K562 (cell line): ENCODE measurements at regions not wholly inside any gene's neighbourhood (a gene's known extent, or its start where the extent isn't known, plus 50 kb on each side); places are given as distances from the start of the nearest gene placed in this dataset.

Experiments used
- ATAC-seq: fragments of 200-7000 bp; cut with Tn5 transposase; 3 replicates; pipeline ENCODE4 v1.9.1; 2020; ENCODE audit warnings: moderate library complexity
- BruUV-seq: library from RNA; stranded (reverse); fragments of 400-500 nt; replicated peaks from 2 replicates; lab custom pipeline; 2021; lab: Mats Ljungman, UMichigan
- CTCF ChIA-PET: fragments of 300-600 bp; formaldehyde crosslinking; extraction: SDS; loops from one replicate; lab custom pipeline; 2021; ENCODE audit warnings: low intra/inter-chr PET ratio; lab: Yijun Ruan, JAX
- POLR2A ChIA-PET: fragments of 300-600, 350-650 bp; sonication (Branson Sonifier 250); formaldehyde crosslinking; extraction: SDS; loops from one replicate; lab custom pipeline; 2021; ENCODE audit warnings: antibody characterized with exemption, inconsistent platforms; lab: Yijun Ruan, JAX
- DNase-seq, 4 experiments: peaks; one replicate each; pipeline versions ENCODE4 v3.0.0 to v3.0.0-alpha.2; 2011 to 2018; ENCODE audit warnings: low spot score in 3 of 4, mixed read lengths in 3 of 4; ENCODE audit errors: extremely low read depth in 1 of 4
- FAIRE-seq: peaks from 2 replicates; lab custom pipeline; 2011; peaks lifted over from hg19 to GRCh38; lab: Jason Lieb, UNC
- H2AFZ ChIP-seq: 2 replicates; pipeline ENCODE4 v1.6.0; 2011; ENCODE audit warnings: low read depth, low read length, control low read depth, inconsistent platforms
- H3K27ac ChIP-seq: fragments of 200-600 bp; 3 replicates; pipeline ENCODE4 v1.8.0; 2011; ENCODE audit warnings: low read depth, mild to moderate bottlenecking, control low read depth, inconsistent platforms, low read length, moderate library complexity, mixed read lengths; ENCODE audit errors: extremely low read depth
- H3K27me3 ChIP-seq, 2 experiments: fragments of 300-600 bp in 1 of 2; 2 replicates in 1 of 2; 3 replicates in 1 of 2; pipeline versions ENCODE4 v1.6.0 to v1.8.0; 2011; ENCODE audit warnings: inconsistent platforms in 2 of 2, low read length in 2 of 2, mild to moderate bottlenecking in 1 of 2, mixed read lengths in 1 of 2, moderate library complexity in 1 of 2; ENCODE audit not compliant: control insufficient read depth in 2 of 2, insufficient read depth in 2 of 2
- H3K36me3 ChIP-seq: fragments of 300-600 bp; 3 replicates; pipeline ENCODE4 v1.8.0; 2011; ENCODE audit warnings: mild to moderate bottlenecking, low read length, inconsistent platforms; ENCODE audit not compliant: control insufficient read depth, insufficient read depth
- H3K4me1 ChIP-seq, 2 experiments: fragments of 200-600 bp in 1 of 2; replicated peaks in 1 of 2; 2 replicates in 1 of 2; 3 replicates in 1 of 2; pipeline versions ENCODE4 v1.5.1 to v1.8.0; 2011; ENCODE audit warnings: inconsistent platforms in 2 of 2, low read length in 2 of 2, mild to moderate bottlenecking in 1 of 2, mixed read lengths in 1 of 2, moderate library complexity in 1 of 2; ENCODE audit not compliant: control insufficient read depth in 2 of 2, insufficient read depth in 2 of 2
- H3K4me2 ChIP-seq: 2 replicates; pipeline ENCODE4 v1.6.1; 2011; ENCODE audit warnings: low read length, control low read depth, inconsistent platforms, mixed read lengths; ENCODE audit not compliant: insufficient read depth
- H3K4me3 ChIP-seq: fragments of 200-600 bp; sonication (generic), shearing (Covaris generic); 2 replicates; pipeline ENCODE4 v1.5.1; 2016; ENCODE audit warnings: control low read depth, inconsistent platforms
- H3K79me2 ChIP-seq: fragments of 200-600 bp; 3 replicates; pipeline ENCODE4 v1.8.0; 2011; ENCODE audit warnings: low read length, inconsistent platforms; ENCODE audit not compliant: control insufficient read depth, insufficient read depth
- H3K9ac ChIP-seq, 2 experiments: 2 replicates each; pipeline versions ENCODE4 v1.6.0 to v1.6.1; 2011; ENCODE audit warnings: low read depth in 2 of 2, low read length in 2 of 2, control low read depth in 1 of 2, inconsistent platforms in 1 of 2, mild to moderate bottlenecking in 1 of 2, mixed read lengths in 1 of 2; ENCODE audit not compliant: insufficient read depth in 1 of 2
- H3K9me1 ChIP-seq: one replicate; pipeline ENCODE4 v1.6.0; 2011; ENCODE audit warnings: inconsistent platforms, mild to moderate bottlenecking, low read length, moderate library complexity; ENCODE audit not compliant: control insufficient read depth, insufficient read depth
- H3K9me3 ChIP-seq: replicated peaks from 2 replicates; pipeline ENCODE4 v1.5.1; 2011; ENCODE audit warnings: low read depth, low read length, inconsistent platforms; ENCODE audit not compliant: control insufficient read depth, insufficient read depth
- H4K20me1 ChIP-seq: replicated peaks from 2 replicates; pipeline ENCODE4 v1.6.1; 2011; ENCODE audit warnings: low read length, inconsistent platforms, mixed read lengths; ENCODE audit not compliant: control insufficient read depth, insufficient read depth
- GABPA ChIP-seq: fragments of 200-800 bp; sonication (Bioruptor generic); conservative IDR thresholded peaks from 2 replicates; pipeline ENCODE4 v1.6.1; 2016; ENCODE audit warnings: low read depth, missing genetic modification characterization, missing compliant biosample characterization
- GTF2F1 ChIP-seq: IDR thresholded peaks from 2 replicates; pipeline ENCODE4 v1.6.1; 2011; ENCODE audit warnings: low read depth, low read length, improper control_type of control experiment
- HIVEP1 ChIP-seq: fragments of 250-450 bp; sonication (Bioruptor Pico); IDR thresholded peaks from 2 replicates; pipeline ENCODE4 v1.4.0; 2020; ENCODE audit warnings: mild to moderate bottlenecking
- MTA2 ChIP-seq: fragments of 450-650 bp; IDR thresholded peaks from 2 replicates; pipeline ENCODE4 v1.6.1; 2016; ENCODE audit warnings: low read depth
- PCBP1 ChIP-seq: fragments of 200-400 bp; formaldehyde crosslinking; IDR thresholded peaks from 2 replicates; pipeline ENCODE4 v1.6.1; 2018; ENCODE audit warnings: mild to moderate bottlenecking, low read depth, low read length; ENCODE audit not compliant: poor library complexity, severe bottlenecking
- SAP30 ChIP-seq: fragments of 200-600 bp; sonication (generic); IDR thresholded peaks from 2 replicates; pipeline ENCODE4 v1.6.1; 2012; ENCODE audit warnings: borderline replicate concordance, low read depth, mild to moderate bottlenecking, moderate library complexity, low read length, control low read depth, inconsistent platforms; ENCODE audit not compliant: insufficient read depth, poor library complexity, severe bottlenecking
- STAG1 ChIP-seq: sonication (generic); formaldehyde crosslinking; IDR thresholded peaks from 2 replicates; pipeline ENCODE4 v1.5.0; 2020; ENCODE audit warnings: missing genetic modification reagents, borderline replicate concordance
- TRIM24 ChIP-seq, 2 experiments: fragments of 450-650 bp; IDR thresholded peaks; 2 replicates each; pipeline ENCODE4 v1.6.1; 2016
- YBX1 ChIP-seq: fragments of 450-650 bp; IDR thresholded peaks from 2 replicates; pipeline ENCODE4 v1.7.1; 2016; ENCODE audit warnings: mild to moderate bottlenecking
- ZEB2 ChIP-seq: fragments of 450-650 bp; IDR thresholded peaks from 2 replicates; pipeline ENCODE4 v1.6.1; 2016
- ZFX ChIP-seq: sonication (generic); formaldehyde crosslinking; IDR thresholded peaks from 2 replicates; pipeline ENCODE4 v1.8.0; 2022; ENCODE audit warnings: mild to moderate bottlenecking, missing genetic modification reagents, moderate library complexity
- ZNF274 ChIP-seq: IDR thresholded peaks from 2 replicates; pipeline ENCODE4 v1.6.1; 2011; ENCODE audit warnings: low read depth, mild to moderate bottlenecking, low read length, moderate library complexity, borderline replicate concordance
- ZNF584 ChIP-seq: fragments of 200-800 bp; sonication (Bioruptor generic); IDR thresholded peaks from 2 replicates; pipeline ENCODE4 v1.6.1; 2016; ENCODE audit warnings: low read depth, mild to moderate bottlenecking, missing genetic modification characterization, missing compliant biosample characterization
- ZNF766 ChIP-seq: fragments of 200-800 bp; sonication (Bioruptor generic); conservative IDR thresholded peaks from 2 replicates; pipeline ENCODE4 v1.6.1; 2016; ENCODE audit warnings: missing genetic modification characterization, missing compliant biosample characterization
- ZNF785 ChIP-seq: fragments of 250-450 bp; sonication (Bioruptor Pico); IDR thresholded peaks from 2 replicates; pipeline ENCODE4 v1.4.0; 2020; ENCODE audit warnings: mild to moderate bottlenecking
- WGBS: fragments of 100-300 bp; shearing (Covaris generic); methylation state at CpG from one replicate; pipeline ENCODE4 v1.1.6; 2016; ENCODE audit warnings: low coverage, mixed read lengths; ENCODE audit not compliant: insufficient coverage; ENCODE audit errors: missing lambda C conversion rate; 5-methylcytosine and 5-hydroxymethylcytosine counted together
- in situ Hi-C: fragments of 300-500 bp; cut with MboI; formaldehyde crosslinking; loops from 4 replicates; pipeline ENCODE4 v1.15.0; 2018; ENCODE audit warnings: inconsistent platforms, mixed read lengths
- intact Hi-C: fragments of 100-400 bp; cut with micrococcal nuclease; formaldehyde crosslinking; loops from 2 replicates; pipeline ENCODE4 v1.14.2; 2022
- TF ChIP-seq, protein P1 (sequence below): fragments of 250-450 bp; sonication (Bioruptor Pico); IDR thresholded peaks from 2 replicates; pipeline ENCODE4 v1.4.0; 2020; ENCODE audit warnings: mild to moderate bottlenecking

DNA sequence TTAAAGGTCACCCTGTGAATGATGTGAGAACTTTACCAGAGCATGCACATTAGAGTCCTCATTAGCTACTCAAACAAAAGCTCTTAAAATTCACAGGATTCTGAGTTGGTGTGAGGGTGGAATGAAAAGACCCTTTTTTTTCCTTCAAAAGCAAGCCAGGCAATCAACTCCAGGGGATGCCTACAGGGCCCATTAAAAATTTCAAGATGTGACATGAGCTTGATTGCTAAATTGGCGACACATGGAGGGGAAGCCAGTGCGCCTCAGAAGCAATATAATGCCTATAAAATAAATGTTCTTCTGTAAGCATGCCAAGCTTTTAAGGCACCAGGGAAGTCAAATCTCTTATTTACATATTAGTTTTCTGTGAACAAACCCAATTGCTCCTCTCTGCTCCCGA is 328.8 kb upstream of the SUCLG2 start:
- ChIA-PET CTCF (no interaction called here), POLR2A (no interaction called here)
- Histone ChIP-seq H3K4me1 (no peaks in the 10 kb centered on the region), H3K4me3 (no peak overlapping the region), H3K36me3 (no peaks in the 10 kb centered on the region)
- no peak for TF ChIP-seq ZFX (CRISPR knock-in tag)
- TF ChIP-seq ZEB2: no peak
- no peak for TF ChIP-seq PCBP1
- no peak for TF ChIP-seq ZNF785 (CRISPR knock-in tag)
- TF ChIP-seq, protein P1, sequence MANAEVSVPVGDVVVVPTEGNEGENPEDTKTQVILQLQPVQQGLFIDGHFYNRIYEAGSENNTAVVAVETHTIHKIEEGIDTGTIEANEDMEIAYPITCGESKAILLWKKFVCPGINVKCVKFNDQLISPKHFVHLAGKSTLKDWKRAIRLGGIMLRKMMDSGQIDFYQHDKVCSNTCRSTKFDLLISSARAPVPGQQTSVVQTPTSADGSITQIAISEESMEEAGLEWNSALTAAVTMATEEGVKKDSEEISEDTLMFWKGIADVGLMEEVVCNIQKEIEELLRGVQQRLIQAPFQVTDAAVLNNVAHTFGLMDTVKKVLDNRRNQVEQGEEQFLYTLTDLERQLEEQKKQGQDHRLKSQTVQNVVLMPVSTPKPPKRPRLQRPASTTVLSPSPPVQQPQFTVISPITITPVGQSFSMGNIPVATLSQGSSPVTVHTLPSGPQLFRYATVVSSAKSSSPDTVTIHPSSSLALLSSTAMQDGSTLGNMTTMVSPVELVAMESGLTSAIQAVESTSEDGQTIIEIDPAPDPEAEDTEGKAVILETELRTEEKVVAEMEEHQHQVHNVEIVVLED (CRISPR knock-in tag): no peak
- TF ChIP-seq YBX1: no peak
- TF ChIP-seq GTF2F1: no peak
- TF ChIP-seq MTA2: no peak
- no peak for TF ChIP-seq GABPA (tag)
- no peak for TF ChIP-seq ZNF766 (CRISPR knock-in tag)
- TF ChIP-seq ZNF584 (CRISPR knock-in tag): no peak
- TF ChIP-seq SAP30: no peak
- no peak for TF ChIP-seq ZNF274
- no peak for TF ChIP-seq TRIM24 (IDR thresholded peaks at IDR 0.05)
- TF ChIP-seq STAG1 (CRISPR knock-in tag): no peak
- no peak for TF ChIP-seq HIVEP1 (CRISPR knock-in tag)
- TF ChIP-seq, all 486 proteins: peak for 0
- no peaks in the 10 kb centered on the region for H3K79me2 ChIP-seq
- H4K20me1 ChIP-seq: no peaks in the 10 kb centered on the region
- BruUV-seq: no TSS peak
- no peak overlapping the region for H3K27ac ChIP-seq
- H2AFZ ChIP-seq: no peak overlapping the region
- H3K4me2 ChIP-seq: no peak overlapping the region
- 0% methylated on average over 1 of the region's 3 CpGs for whole genome bisulfite sequencing
- no peak for ATAC-seq
- H3K9me3 ChIP-seq: no peaks in the 10 kb centered on the region
- H3K9ac ChIP-seq: no peak overlapping the region
- in situ Hi-C loops (no loop called here), intact Hi-C loops (no loop called here)
- DNase-seq: no peak
- H3K27me3 ChIP-seq: no peaks in the 10 kb centered on the region
- no peak for FAIRE-seq
- no peaks in the 10 kb centered on the region for H3K9me1 ChIP-seq
